K562 (cell line): ENCODE measurements at regions not wholly inside any gene's neighbourhood (a gene's known extent, or its start where the extent isn't known, plus 50 kb on each side); places are given as distances from the start of the nearest gene placed in this dataset.

Experiments used
- ATAC-seq: fragments of 200-7000 bp; cut with Tn5 transposase; 3 replicates; pipeline ENCODE4 v1.9.1; 2020; ENCODE audit warnings: moderate library complexity
- BruUV-seq: library from RNA; stranded (reverse); fragments of 400-500 nt; replicated peaks from 2 replicates; lab custom pipeline; 2021; lab: Mats Ljungman, UMichigan
- CTCF ChIA-PET: fragments of 300-600 bp; formaldehyde crosslinking; extraction: SDS; loops from one replicate; lab custom pipeline; 2021; ENCODE audit warnings: low intra/inter-chr PET ratio; lab: Yijun Ruan, JAX
- POLR2A ChIA-PET: fragments of 300-600, 350-650 bp; sonication (Branson Sonifier 250); formaldehyde crosslinking; extraction: SDS; loops from one replicate; lab custom pipeline; 2021; ENCODE audit warnings: antibody characterized with exemption, inconsistent platforms; lab: Yijun Ruan, JAX
- DNase-seq, 4 experiments: peaks; one replicate each; pipeline versions ENCODE4 v3.0.0 to v3.0.0-alpha.2; 2011 to 2018; ENCODE audit warnings: low spot score in 3 of 4, mixed read lengths in 3 of 4; ENCODE audit errors: extremely low read depth in 1 of 4
- FAIRE-seq: peaks from 2 replicates; lab custom pipeline; 2011; peaks lifted over from hg19 to GRCh38; lab: Jason Lieb, UNC
- H2AFZ ChIP-seq: 2 replicates; pipeline ENCODE4 v1.6.0; 2011; ENCODE audit warnings: low read depth, low read length, control low read depth, inconsistent platforms
- H3K27ac ChIP-seq: fragments of 200-600 bp; 3 replicates; pipeline ENCODE4 v1.8.0; 2011; ENCODE audit warnings: low read depth, mild to moderate bottlenecking, control low read depth, inconsistent platforms, low read length, moderate library complexity, mixed read lengths; ENCODE audit errors: extremely low read depth
- H3K27me3 ChIP-seq, 2 experiments: fragments of 300-600 bp in 1 of 2; 2 replicates in 1 of 2; 3 replicates in 1 of 2; pipeline versions ENCODE4 v1.6.0 to v1.8.0; 2011; ENCODE audit warnings: inconsistent platforms in 2 of 2, low read length in 2 of 2, mild to moderate bottlenecking in 1 of 2, mixed read lengths in 1 of 2, moderate library complexity in 1 of 2; ENCODE audit not compliant: control insufficient read depth in 2 of 2, insufficient read depth in 2 of 2
- H3K36me3 ChIP-seq: fragments of 300-600 bp; 3 replicates; pipeline ENCODE4 v1.8.0; 2011; ENCODE audit warnings: mild to moderate bottlenecking, low read length, inconsistent platforms; ENCODE audit not compliant: control insufficient read depth, insufficient read depth
- H3K4me1 ChIP-seq, 2 experiments: fragments of 200-600 bp in 1 of 2; replicated peaks in 1 of 2; 2 replicates in 1 of 2; 3 replicates in 1 of 2; pipeline versions ENCODE4 v1.5.1 to v1.8.0; 2011; ENCODE audit warnings: inconsistent platforms in 2 of 2, low read length in 2 of 2, mild to moderate bottlenecking in 1 of 2, mixed read lengths in 1 of 2, moderate library complexity in 1 of 2; ENCODE audit not compliant: control insufficient read depth in 2 of 2, insufficient read depth in 2 of 2
- H3K4me2 ChIP-seq: 2 replicates; pipeline ENCODE4 v1.6.1; 2011; ENCODE audit warnings: low read length, control low read depth, inconsistent platforms, mixed read lengths; ENCODE audit not compliant: insufficient read depth
- H3K4me3 ChIP-seq: fragments of 200-600 bp; sonication (generic), shearing (Covaris generic); 2 replicates; pipeline ENCODE4 v1.5.1; 2016; ENCODE audit warnings: control low read depth, inconsistent platforms
- H3K79me2 ChIP-seq: fragments of 200-600 bp; 3 replicates; pipeline ENCODE4 v1.8.0; 2011; ENCODE audit warnings: low read length, inconsistent platforms; ENCODE audit not compliant: control insufficient read depth, insufficient read depth
- H3K9ac ChIP-seq, 2 experiments: 2 replicates each; pipeline versions ENCODE4 v1.6.0 to v1.6.1; 2011; ENCODE audit warnings: low read depth in 2 of 2, low read length in 2 of 2, control low read depth in 1 of 2, inconsistent platforms in 1 of 2, mild to moderate bottlenecking in 1 of 2, mixed read lengths in 1 of 2; ENCODE audit not compliant: insufficient read depth in 1 of 2
- H3K9me1 ChIP-seq: one replicate; pipeline ENCODE4 v1.6.0; 2011; ENCODE audit warnings: inconsistent platforms, mild to moderate bottlenecking, low read length, moderate library complexity; ENCODE audit not compliant: control insufficient read depth, insufficient read depth
- H3K9me3 ChIP-seq: replicated peaks from 2 replicates; pipeline ENCODE4 v1.5.1; 2011; ENCODE audit warnings: low read depth, low read length, inconsistent platforms; ENCODE audit not compliant: control insufficient read depth, insufficient read depth
- H4K20me1 ChIP-seq: replicated peaks from 2 replicates; pipeline ENCODE4 v1.6.1; 2011; ENCODE audit warnings: low read length, inconsistent platforms, mixed read lengths; ENCODE audit not compliant: control insufficient read depth, insufficient read depth
- ASH1L ChIP-seq: fragments of 450-650 bp; IDR thresholded peaks from 2 replicates; pipeline ENCODE4 v1.6.1; 2018; ENCODE audit warnings: borderline replicate concordance, mild to moderate bottlenecking, low read depth; ENCODE audit not compliant: partially characterized antibody
- CHD4 ChIP-seq: fragments of 200-600 bp; sonication (generic); IDR thresholded peaks from 3 replicates; pipeline ENCODE4 v1.6.1; 2012; ENCODE audit warnings: low read depth, mild to moderate bottlenecking, mixed read lengths, low read length, inconsistent platforms; ENCODE audit not compliant: insufficient read depth, insufficient replicate concordance, poor library complexity, severe bottlenecking
- EZH2 ChIP-seq: IDR thresholded peaks from 2 replicates; pipeline ENCODE4 v1.6.1; 2012; ENCODE audit warnings: low read depth, mild to moderate bottlenecking, inconsistent platforms, low read length, borderline replicate concordance
- FOXK2 ChIP-seq, 2 experiments: fragments of 450-650 bp; IDR thresholded peaks in 1 of 2; conservative IDR thresholded peaks in 1 of 2; 2 replicates each; pipeline ENCODE4 v1.6.1; 2016; ENCODE audit warnings: low read depth in 2 of 2, mild to moderate bottlenecking in 1 of 2
- HDAC6 ChIP-seq: IDR thresholded peaks from 2 replicates; pipeline ENCODE4 v1.6.1; 2012; ENCODE audit warnings: low read depth, mild to moderate bottlenecking, control low read depth, inconsistent platforms, low read length, moderate library complexity
- KLF13 ChIP-seq: fragments of 450-650 bp; IDR thresholded peaks from 2 replicates; pipeline ENCODE4 v1.6.1; 2016; ENCODE audit warnings: missing genetic modification characterization, low read depth, mild to moderate bottlenecking, missing compliant biosample characterization, moderate library complexity, borderline replicate concordance
- NCOA2 ChIP-seq, 2 experiments: fragments of 450-650 bp; IDR thresholded peaks; 2 replicates each; pipeline ENCODE4 v1.6.1; 2018; ENCODE audit warnings: mild to moderate bottlenecking in 2 of 2, moderate library complexity in 1 of 2; ENCODE audit not compliant: partially characterized antibody in 2 of 2
- RBM39 ChIP-seq: fragments of 200-400 bp; formaldehyde crosslinking; optimal IDR thresholded peaks from 2 replicates; pipeline ENCODE3; 2018; ENCODE audit warnings: low read depth, low read length
- SAFB2 ChIP-seq: fragments of 200-400 bp; formaldehyde crosslinking; IDR thresholded peaks from 2 replicates; pipeline ENCODE4 v1.6.1; 2018; ENCODE audit warnings: borderline replicate concordance, low read length, low read depth, moderate library complexity; ENCODE audit not compliant: severe bottlenecking
- TRIM28 ChIP-seq: fragments of 450-650 bp; IDR thresholded peaks from 2 replicates; pipeline ENCODE4 v1.6.1; 2017
- ZNF354B ChIP-seq: fragments of 250-450 bp; sonication (Bioruptor Pico); IDR thresholded peaks from 2 replicates; pipeline ENCODE4 v1.4.0; 2020
- WGBS: fragments of 100-300 bp; shearing (Covaris generic); methylation state at CpG from one replicate; pipeline ENCODE4 v1.1.6; 2016; ENCODE audit warnings: low coverage, mixed read lengths; ENCODE audit not compliant: insufficient coverage; ENCODE audit errors: missing lambda C conversion rate; 5-methylcytosine and 5-hydroxymethylcytosine counted together
- in situ Hi-C: fragments of 300-500 bp; cut with MboI; formaldehyde crosslinking; loops from 4 replicates; pipeline ENCODE4 v1.15.0; 2018; ENCODE audit warnings: inconsistent platforms, mixed read lengths
- intact Hi-C: fragments of 100-400 bp; cut with micrococcal nuclease; formaldehyde crosslinking; loops from 2 replicates; pipeline ENCODE4 v1.14.2; 2022
- TF ChIP-seq, protein P1 (sequence below), 3 experiments: fragments of 200-800 bp in 1 of 3; sonication (Bioruptor generic) in 1 of 3; sonication (generic) in 1 of 3; formaldehyde crosslinking in 1 of 3; IDR thresholded peaks; 2 replicates each; pipeline versions ENCODE4 v1.6.1 to v1.8.0; 2016 to 2022; ENCODE audit warnings: mild to moderate bottlenecking in 2 of 3, missing compliant biosample characterization in 2 of 3, missing genetic modification characterization in 2 of 3, missing genetic modification reagents in 1 of 3
- TF ChIP-seq, protein P2 (sequence below): fragments of 250-450 bp; sonication (Bioruptor Pico); IDR thresholded peaks from 2 replicates; pipeline ENCODE4 v1.5.1; 2021; ENCODE audit warnings: mild to moderate bottlenecking

GRCh38 chr6:151693366-151693765 lies 114.1 kb upstream of the ESR1 start:
- BruUV-seq = no TSS peak
- Histone ChIP-seq H4K20me1 (no peaks in the 10 kb centered on the region), H3K27me3 (no peaks in the 10 kb centered on the region), H2AFZ (no peak overlapping the region), H3K79me2 (no peaks in the 10 kb centered on the region), H3K9me1 (no peaks in the 10 kb centered on the region), H3K4me2 (no peak overlapping the region), H3K27ac (no peak overlapping the region), H3K36me3 (no peaks in the 10 kb centered on the region), H3K4me3 (no peak overlapping the region), H3K9ac (no peak overlapping the region), H3K4me1 (no peaks in the 10 kb centered on the region), H3K9me3 (no peaks in the 10 kb centered on the region)
- ATAC-seq (no peak), FAIRE-seq (no peak), DNase-seq (no peak)
- WGBS = 2% methylated on average over 5 of the region's 5 CpGs
- CTCF ChIA-PET = interaction anchor here (0.5 kb wide), 1 partner anchor 110 kb away, joined by 4 read pairs; no protein-coding TSS in a partner anchor
- TF ChIP-seq NCOA2 (IDR thresholded peaks at IDR 0.05; ENCODE audit: partially characterized antibody in 2 of 2) (no peak), RBM39 (no peak), KLF13 (tag) (no peak), ASH1L (no peak), CHD4 (no peak), HDAC6 (no peak), TRIM28 (no peak), ZNF354B (CRISPR knock-in tag) (no peak), FOXK2 (conservative IDR thresholded peaks at IDR 0.05 in 1 of 2, IDR thresholded peaks at IDR 0.05 in 1 of 2; ENCODE audit: low read depth in 2 of 2) (no peak), EZH2 (no peak), SAFB2 (no peak)
- TF ChIP-seq, protein P1, sequence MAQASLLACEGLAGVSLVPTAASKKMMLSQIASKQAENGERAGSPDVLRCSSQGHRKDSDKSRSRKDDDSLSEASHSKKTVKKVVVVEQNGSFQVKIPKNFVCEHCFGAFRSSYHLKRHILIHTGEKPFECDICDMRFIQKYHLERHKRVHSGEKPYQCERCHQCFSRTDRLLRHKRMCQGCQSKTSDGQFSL (CRISPR knock-in tag; IDR thresholded peaks at IDR 0.05) = no peak
- TF ChIP-seq, protein P1 (tag; IDR thresholded peaks at IDR 0.05) = no peak
- TF ChIP-seq, protein P2, sequence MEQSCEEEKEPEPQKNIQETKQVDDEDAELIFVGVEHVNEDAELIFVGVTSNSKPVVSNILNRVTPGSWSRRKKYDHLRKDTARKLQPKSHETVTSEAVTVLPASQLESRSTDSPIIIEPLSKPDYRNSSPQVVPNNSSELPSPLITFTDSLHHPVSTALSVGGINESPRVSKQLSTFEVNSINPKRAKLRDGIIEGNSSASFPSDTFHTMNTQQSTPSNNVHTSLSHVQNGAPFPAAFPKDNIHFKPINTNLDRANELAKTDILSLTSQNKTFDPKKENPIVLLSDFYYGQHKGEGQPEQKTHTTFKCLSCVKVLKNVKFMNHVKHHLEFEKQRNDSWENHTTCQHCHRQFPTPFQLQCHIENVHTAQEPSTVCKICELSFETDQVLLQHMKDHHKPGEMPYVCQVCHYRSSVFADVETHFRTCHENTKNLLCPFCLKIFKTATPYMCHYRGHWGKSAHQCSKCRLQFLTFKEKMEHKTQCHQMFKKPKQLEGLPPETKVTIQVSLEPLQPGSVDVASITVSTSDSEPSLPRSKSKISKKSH = no peak
- POLR2A ChIA-PET = no interaction called here
- intact Hi-C loops (no loop called here), in situ Hi-C loops (no loop called here)
